ENCODE measurements at regions not wholly inside any gene's neighbourhood (a gene's known extent, or its start where the extent isn't known, plus 50 kb on each side); places are given as distances from the start of the nearest gene placed in this dataset.
"Not testable (repeated sequence)": the region's sequence is repeated elsewhere in the genome, so short reads cannot be mapped to it uniquely, and the experiment has no call there.

DNA sequence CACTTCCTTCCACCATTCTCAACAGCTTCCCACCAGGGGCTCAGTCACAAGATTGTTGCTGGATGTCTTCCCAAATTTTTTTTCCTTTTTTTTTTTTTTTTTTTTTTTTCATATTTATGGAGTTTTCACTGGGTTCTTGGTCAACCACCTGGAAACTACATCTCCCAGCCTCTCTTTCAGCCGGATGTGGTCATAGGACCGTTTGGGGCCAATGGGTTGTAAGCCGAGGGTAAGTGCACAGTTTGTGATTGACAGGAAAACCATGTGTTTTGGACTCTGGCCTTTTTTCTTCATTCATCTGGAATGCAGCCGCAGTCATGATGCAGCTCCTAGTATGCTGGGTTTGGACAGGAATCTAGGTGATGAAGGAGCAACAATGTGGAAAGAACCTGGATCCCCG is 337.1 kb upstream of the FOXK1 start:
- DNase-seq (ENCODE audit: low spot score), result no peak
- peaks cover 5% of the 10 kb centered on the region for H3K36me3 Mint-ChIP-seq (ENCODE audit: low read depth, unreplicated experiment)
- TF ChIP-seq, protein P1, sequence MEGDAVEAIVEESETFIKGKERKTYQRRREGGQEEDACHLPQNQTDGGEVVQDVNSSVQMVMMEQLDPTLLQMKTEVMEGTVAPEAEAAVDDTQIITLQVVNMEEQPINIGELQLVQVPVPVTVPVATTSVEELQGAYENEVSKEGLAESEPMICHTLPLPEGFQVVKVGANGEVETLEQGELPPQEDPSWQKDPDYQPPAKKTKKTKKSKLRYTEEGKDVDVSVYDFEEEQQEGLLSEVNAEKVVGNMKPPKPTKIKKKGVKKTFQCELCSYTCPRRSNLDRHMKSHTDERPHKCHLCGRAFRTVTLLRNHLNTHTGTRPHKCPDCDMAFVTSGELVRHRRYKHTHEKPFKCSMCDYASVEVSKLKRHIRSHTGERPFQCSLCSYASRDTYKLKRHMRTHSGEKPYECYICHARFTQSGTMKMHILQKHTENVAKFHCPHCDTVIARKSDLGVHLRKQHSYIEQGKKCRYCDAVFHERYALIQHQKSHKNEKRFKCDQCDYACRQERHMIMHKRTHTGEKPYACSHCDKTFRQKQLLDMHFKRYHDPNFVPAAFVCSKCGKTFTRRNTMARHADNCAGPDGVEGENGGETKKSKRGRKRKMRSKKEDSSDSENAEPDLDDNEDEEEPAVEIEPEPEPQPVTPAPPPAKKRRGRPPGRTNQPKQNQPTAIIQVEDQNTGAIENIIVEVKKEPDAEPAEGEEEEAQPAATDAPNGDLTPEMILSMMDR (IDR thresholded peaks at IDR 0.05; ENCODE audit: unreplicated experiment), result no peak
- H3K4me3 Mint-ChIP-seq (ENCODE audit: unreplicated experiment), result no peak overlapping the region
- no peak overlapping the region for H3K27ac Mint-ChIP-seq (ENCODE audit: unreplicated experiment)
- H3K9me3 Mint-ChIP-seq (ENCODE audit: unreplicated experiment), result peaks cover 38% of the 10 kb centered on the region
- peaks cover 1% of the 10 kb centered on the region for H3K27me3 Mint-ChIP-seq (ENCODE audit: unreplicated experiment)
- H3K4me1 Mint-ChIP-seq (ENCODE audit: unreplicated experiment), result no peaks in the 10 kb centered on the region

- Mint-ChIP-seq H3K36me3 (ENCODE audit: low read depth, unreplicated experiment) (peaks cover 5% of the 10 kb centered on the region), H3K4me3 (ENCODE audit: unreplicated experiment) (no peak overlapping the region), H3K9me3 (ENCODE audit: unreplicated experiment) (peaks cover 30% of the 10 kb centered on the region), H3K27ac (ENCODE audit: unreplicated experiment) (no peak overlapping the region), H3K4me1 (ENCODE audit: unreplicated experiment) (no peaks in the 10 kb centered on the region), H3K27me3 (ENCODE audit: unreplicated experiment) (no peaks in the 10 kb centered on the region)
- TF ChIP-seq, protein P1 (IDR thresholded peaks at IDR 0.05; ENCODE audit: unreplicated experiment), result no peak
- DNase-seq (ENCODE audit: low spot score), result no peak
These were observed 330.0 kb upstream of the FOXK1 start for GRCh38 chr7:4352069-4352468.

GRCh38 chr7:4361774-4362173 is 320.3 kb upstream of the FOXK1 start:
- TF ChIP-seq, protein P1 (IDR thresholded peaks at IDR 0.05; ENCODE audit: unreplicated experiment), result no peak
- H3K9me3 Mint-ChIP-seq (ENCODE audit: unreplicated experiment), result peaks cover 27% of the 10 kb centered on the region
- no peak for DNase-seq (ENCODE audit: low spot score)
- no peak overlapping the region for H3K27ac Mint-ChIP-seq (ENCODE audit: unreplicated experiment)
- H3K36me3 Mint-ChIP-seq (ENCODE audit: low read depth, unreplicated experiment), result peaks cover 7% of the 10 kb centered on the region
- H3K4me3 Mint-ChIP-seq (ENCODE audit: unreplicated experiment), result no peak overlapping the region
- no peaks in the 10 kb centered on the region for H3K4me1 Mint-ChIP-seq (ENCODE audit: unreplicated experiment)
- H3K27me3 Mint-ChIP-seq (ENCODE audit: unreplicated experiment), result peaks cover 2% of the 10 kb centered on the region

- no peak for DNase-seq (ENCODE audit: low spot score)
These were observed 298.5 kb upstream of the FOXK1 start for GRCh38 chr7:4383584-4383983.

DNA sequence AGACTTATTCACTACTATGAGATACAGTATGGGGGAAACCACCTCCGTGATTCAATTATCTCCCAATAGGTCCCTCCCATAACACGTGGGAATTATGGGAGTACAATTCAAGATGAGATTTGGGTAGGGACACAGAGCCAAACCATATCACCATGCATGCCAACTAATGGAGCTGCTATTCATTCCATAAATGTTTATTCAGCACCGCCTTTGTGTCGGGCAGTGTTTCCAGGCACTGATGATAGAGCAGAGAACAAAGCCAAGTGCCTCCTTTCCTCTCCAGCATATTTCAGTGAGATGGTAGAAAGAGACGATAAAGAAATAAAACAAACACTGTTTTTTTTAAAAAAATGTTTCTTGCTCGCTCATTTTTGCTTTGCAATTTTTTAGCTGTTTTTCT is 295.9 kb upstream of the FOXK1 start:
- Mint-ChIP-seq H3K9me3 (ENCODE audit: unreplicated experiment) (peaks cover 43% of the 10 kb centered on the region), H3K4me3 (ENCODE audit: unreplicated experiment) (no peak overlapping the region), H3K27ac (ENCODE audit: unreplicated experiment) (no peak overlapping the region), H3K27me3 (ENCODE audit: unreplicated experiment) (peaks cover 8% of the 10 kb centered on the region), H3K36me3 (ENCODE audit: low read depth, unreplicated experiment) (peaks cover 17% of the 10 kb centered on the region), H3K4me1 (ENCODE audit: unreplicated experiment) (no peaks in the 10 kb centered on the region)
- TF ChIP-seq, protein P1 (IDR thresholded peaks at IDR 0.05; ENCODE audit: unreplicated experiment), result no peak
- no peak for DNase-seq (ENCODE audit: low spot score)

More at GRCh38 chr7:4383584-4383983, 298.5 kb upstream of the FOXK1 start:
- no peaks in the 10 kb centered on the region for H3K4me1 Mint-ChIP-seq (ENCODE audit: unreplicated experiment)
- no peak overlapping the region for H3K4me3 Mint-ChIP-seq (ENCODE audit: unreplicated experiment)
- H3K36me3 Mint-ChIP-seq (ENCODE audit: low read depth, unreplicated experiment), result peaks cover 10% of the 10 kb centered on the region
- no peak overlapping the region for H3K27ac Mint-ChIP-seq (ENCODE audit: unreplicated experiment)
- H3K9me3 Mint-ChIP-seq (ENCODE audit: unreplicated experiment), result peaks cover 46% of the 10 kb centered on the region
- TF ChIP-seq, protein P1 (IDR thresholded peaks at IDR 0.05; ENCODE audit: unreplicated experiment), result no peak
- H3K27me3 Mint-ChIP-seq (ENCODE audit: unreplicated experiment), result peaks cover 2% of the 10 kb centered on the region

GRCh38 chr7:4391103-4391502 is 291.0 kb upstream of the FOXK1 start:
- Mint-ChIP-seq H3K36me3 (ENCODE audit: low read depth, unreplicated experiment) (peaks cover 14% of the 10 kb centered on the region), H3K9me3 (ENCODE audit: unreplicated experiment) (peaks cover 34% of the 10 kb centered on the region)
- not testable (repeated sequence) for H3K4me1 Mint-ChIP-seq (ENCODE audit: unreplicated experiment); DNase-seq (ENCODE audit: low spot score); H3K27ac Mint-ChIP-seq (ENCODE audit: unreplicated experiment); H3K4me3 Mint-ChIP-seq (ENCODE audit: unreplicated experiment); H3K27me3 Mint-ChIP-seq (ENCODE audit: unreplicated experiment)
